SHP77 treated with DMSO at 0.1 percent for 48 hours (cell line): ENCODE measurements at regions not wholly inside any gene's neighbourhood (a gene's known extent, or its start where the extent isn't known, plus 50 kb on each side); places are given as distances from the start of the nearest gene placed in this dataset.

Experiments used
- DNase-seq: peaks from one replicate; lab custom pipeline; 2025; lab: John Stamatoyannopoulos, UW

DNA sequence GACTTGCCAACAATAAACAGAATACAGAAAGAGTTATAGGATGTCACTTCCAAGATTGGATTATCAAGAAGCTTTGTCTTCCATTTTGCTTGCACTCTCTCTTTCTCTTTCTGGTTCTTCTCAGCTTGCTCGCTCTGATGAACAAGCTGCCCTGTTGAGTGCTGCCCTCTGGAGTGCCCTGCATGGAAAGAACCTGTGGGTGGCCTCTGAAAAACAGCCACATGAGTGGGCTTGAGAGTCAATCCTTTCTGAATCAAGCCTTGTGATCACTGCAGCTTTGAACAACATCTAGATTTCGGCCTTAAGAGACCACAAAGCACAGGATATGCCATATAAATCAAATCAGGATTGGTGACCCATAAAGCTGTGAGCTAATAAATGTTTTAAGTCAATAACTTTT is 185.1 kb downstream of the KIF2B start:
- no peak for DNase-seq

DNA sequence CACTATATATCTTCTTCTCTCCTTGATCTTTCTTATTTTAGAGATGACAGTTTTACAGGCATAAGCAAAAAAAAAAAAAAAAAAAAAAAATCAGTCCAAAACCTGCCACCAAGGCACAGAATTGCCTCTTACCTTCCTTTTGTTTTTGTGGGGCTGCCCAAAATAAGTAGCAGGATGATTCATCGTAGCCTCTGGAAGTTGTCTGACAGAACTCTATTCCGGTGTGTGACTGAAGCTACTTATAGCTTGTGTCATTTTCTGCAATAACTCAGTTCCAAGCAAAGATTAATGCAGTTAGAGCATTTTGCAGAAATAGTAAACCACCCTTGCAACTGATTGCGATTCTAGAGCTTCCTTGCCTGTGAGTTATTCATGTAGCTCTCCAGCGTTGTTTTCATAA is 186.8 kb downstream of the KIF2B start:
- DNase-seq = no peak

DNA sequence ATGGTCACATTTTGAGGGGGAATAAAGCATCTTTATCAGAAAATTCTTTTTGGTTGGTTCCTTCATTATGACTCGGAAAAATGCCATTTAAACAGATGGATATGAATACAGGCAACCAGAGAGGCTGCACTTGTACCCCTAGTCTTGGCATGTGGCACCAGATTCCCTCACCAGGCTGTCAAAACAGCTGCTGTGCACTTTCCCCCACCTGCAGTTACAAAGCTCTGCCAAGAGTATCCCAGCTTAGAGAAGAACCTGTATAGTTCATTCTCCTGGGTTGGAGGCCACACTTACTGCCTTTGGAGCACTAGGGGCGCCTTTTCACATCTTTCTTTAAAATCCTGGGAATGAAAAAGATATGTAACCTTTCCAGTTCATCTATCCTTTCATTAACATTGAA is 190.3 kb downstream of the KIF2B start:
- no peak for DNase-seq

DNA sequence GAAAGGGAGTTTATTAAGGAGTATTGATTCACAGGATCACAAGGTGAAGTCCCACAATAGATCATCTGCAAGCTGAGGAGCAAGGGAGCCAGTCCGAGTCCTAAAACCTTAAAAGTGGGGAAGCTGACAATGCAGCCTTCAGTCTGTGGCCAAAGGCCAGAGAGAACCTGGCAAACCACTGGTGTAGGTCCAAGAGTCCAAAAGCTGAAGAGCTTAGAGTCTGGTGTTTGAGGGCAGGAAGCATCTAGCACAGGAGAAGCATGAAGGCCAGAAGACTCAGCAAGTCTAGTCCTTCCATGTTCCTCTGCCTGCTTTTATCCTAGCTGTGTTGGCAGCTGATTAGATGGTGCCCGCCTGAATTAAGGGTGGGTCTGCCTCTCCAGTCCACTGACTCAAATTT is 193.0 kb downstream of the KIF2B start:
- no peak for DNase-seq

DNA sequence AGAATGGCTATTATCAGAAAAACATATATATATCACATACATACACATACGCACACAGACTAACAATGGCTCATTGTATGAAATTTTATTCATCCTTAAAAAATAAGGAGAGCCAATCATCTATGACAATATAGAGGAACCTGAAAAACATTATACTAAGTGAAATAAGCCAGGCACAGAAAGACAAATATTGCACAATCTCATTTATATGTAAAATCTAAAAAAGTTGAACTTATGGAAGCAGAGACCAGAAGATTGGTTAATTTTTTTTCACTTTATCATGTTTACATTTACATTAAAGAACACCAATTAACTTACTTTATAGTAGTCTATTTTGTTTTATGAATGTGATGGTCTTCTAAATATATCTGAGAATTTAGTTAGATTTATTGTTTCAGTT is 198.7 kb downstream of the KIF2B start:
- DNase-seq = no peak

DNA sequence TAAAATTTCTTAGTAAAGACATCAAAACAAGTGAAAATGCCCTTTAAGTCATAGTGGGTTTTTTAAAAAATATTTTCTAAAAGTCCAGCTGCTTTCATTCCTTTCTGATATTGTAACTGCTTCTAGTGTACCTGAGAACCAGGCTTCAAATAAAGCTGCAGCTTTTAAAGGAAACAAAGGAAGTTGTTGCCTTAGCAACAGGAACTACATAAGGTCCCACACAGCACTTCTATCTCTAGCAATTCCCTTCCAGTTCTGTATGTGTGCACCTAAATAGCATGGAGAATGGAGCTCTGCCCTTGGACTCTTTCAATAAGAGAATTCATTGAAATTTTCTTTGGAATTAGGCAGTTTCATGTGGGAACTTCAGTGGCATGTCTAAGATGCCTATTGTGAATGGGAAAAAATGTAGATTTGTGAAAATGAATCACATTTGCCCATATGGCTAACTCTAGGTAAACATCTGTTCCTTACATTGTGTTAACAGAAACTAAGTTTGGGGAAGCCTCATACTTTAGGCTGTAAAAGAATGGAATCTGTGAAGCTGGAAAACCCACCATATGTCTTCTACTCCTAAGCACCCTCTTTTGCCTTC is 206.4 kb downstream of the KIF2B start:
- no peak for DNase-seq

DNA sequence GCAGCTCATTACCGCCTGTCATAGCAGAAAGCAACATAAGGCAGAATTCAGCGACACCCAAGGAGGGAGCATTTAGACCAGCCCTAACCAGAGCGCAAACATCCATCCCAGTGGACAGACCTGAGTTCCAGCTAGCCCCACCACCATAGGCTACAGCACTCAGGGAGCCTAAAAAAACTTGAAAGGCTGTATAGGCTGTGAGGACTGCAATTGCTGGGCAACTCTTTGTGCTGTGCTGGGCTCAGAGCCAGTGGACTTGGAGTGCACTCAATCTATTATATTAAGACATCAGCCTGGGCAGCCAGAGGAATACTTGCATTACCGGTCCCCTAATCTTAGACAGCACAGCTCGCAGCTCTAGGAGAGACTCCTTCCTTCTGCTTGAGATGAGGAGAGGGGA is 207.3 kb downstream of the KIF2B start:
- DNase-seq = no peak

DNA sequence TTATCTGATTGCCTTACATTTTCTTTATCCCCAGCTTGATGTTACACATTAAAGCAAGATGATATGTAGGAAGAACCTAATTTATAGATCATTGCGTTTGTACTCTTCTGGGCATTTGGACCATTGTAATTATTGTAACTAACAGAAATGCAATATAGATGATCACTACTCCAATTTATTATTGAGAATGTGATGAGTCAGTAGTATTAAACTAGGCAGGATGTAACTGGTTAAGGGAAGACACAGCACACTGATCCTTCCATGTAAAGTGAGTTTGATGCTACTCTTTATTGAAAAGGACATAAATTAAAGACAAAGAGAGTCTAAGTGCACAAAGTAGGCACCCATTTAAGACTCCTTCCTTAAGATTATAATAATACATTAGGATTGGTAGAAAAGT is 223.8 kb downstream of the KIF2B start:
- no peak for DNase-seq

DNA sequence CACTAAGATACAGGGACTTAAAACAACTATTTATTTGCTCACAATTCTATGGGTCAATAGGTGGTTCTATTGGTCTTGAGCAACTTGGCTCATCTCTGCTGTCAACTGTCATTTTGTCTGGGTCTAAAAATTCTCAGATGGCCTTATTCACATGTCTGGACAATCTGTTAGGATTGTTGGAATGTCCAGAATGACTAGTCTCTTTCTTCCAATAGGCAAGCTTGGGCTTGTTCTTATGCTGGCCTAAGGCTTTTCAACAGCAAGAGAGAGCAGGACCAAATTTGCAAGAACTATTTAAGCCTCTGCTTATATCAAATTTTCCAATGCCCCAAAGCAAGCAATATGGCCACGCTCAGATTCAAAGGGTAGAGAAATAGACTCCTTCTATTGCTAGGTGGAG is 240.9 kb downstream of the KIF2B start:
- no peak for DNase-seq

DNA sequence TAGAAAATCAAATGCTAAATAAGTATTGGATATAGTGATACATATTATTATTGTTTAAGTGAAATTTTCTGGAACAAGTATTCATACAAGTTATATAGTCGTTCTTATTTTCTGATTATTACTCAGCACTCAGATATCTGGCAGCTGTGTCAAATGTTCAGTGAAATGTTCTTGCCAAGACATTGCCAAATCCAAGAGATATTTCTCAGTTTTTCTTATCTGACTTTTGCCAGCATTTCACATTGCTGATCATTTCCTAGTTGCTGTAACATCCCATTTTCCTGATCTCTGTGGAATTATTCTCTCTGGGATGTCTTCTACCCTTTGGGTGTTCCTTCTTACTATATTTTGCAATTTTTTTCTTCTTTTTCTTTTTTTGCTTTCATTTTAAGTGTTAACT is 262.3 kb downstream of the KIF2B start:
- DNase-seq = no peak

DNA sequence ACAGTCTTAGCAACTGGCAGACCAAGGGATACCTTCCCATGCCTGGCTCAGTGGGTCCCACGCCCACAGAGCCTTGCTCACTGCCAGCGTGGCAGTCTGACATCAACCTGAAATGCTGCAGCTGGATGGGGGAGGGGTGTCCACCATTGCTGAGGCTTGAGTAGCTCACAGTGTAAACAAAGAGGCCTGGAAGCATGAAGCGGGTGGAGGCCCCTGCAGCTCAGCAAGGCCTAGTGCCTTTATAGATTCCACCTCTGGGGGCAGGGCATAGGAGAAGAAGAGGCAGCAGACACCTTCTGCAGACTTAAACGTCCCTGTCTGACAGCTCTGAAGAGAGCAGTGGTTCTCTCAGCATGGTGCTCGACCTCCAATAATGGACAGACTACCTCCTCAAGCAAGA is 263.2 kb downstream of the KIF2B start:
- peak; percentile 63 for DNase-seq

DNA sequence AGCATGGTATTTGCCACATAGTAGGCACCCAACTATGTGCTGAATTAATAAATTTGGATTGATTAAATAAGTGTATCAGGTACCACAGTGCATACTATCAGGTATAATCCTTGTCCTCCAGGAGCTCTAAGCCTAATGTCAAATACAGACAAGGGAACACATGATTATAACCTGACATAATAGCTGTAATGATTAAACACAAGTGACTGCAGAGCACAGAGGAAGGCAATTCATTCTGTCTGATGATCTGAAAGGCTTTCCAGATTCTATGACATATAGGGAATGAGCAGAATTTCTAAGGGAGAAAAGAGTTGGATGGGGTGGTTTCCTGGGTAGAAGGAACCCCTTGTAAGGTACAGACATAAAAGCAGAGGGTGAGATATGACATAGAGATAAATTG is 273.5 kb downstream of the KIF2B start:
- no peak for DNase-seq

DNA sequence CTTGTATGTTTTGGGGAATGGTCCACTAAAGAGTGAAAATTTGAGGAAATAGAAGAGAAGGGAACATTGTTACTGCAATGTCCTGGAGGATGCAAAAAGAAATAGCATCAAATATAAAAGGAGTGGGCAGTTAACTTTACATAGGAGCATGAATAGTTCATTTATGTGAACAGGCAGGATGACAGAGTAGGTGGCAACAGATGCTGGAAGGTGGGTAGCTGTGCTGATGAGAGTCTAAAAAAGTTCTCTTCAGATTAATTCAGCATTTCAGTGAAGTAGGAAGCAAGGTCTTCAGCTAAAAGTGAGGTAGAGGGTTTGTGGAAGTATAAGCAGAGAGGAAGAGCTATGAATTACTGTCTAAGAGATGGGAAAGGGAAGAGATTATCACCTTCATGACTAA is 276.5 kb downstream of the KIF2B start:
- DNase-seq = no peak

DNA sequence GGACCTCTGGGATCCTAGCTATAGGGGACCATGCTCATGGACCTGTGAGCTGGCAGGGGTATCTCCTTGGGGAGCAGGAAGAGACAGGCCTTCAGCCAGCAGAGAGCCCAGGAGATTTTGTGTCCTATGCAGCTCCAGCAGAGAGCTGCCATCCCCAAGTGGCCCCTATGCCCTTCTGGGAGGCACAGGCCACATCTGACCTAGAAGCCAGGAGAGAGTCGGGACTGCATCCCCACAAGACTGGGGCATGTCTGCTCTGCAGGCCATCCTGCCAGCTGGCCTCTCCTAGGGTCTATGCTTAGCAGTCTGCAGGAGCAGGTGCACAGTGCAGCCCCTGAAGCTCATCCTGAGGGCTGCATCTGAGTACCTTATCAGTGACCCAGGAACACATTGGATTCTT is 279.5 kb downstream of the KIF2B start:
- no peak for DNase-seq

DNA sequence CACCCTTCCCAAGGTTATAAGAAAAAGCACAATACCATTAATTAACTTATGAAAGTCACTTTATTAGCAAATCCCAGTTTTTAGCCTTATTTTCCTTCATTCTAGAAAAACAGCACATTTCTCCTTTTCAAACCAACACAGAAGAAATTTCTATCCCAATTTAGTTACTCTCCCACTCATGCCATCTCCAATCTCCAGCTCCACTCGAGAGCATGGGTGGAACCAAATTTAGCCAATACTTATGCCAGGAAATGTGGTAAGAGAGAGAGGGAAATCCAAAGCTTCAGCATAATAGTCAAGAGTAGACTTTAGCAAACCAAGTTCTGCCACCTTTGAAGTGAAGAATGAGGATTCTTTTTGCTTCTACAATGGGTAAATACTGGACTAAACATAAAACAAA is 288.8 kb downstream of the KIF2B start:
- DNase-seq = no peak

DNA sequence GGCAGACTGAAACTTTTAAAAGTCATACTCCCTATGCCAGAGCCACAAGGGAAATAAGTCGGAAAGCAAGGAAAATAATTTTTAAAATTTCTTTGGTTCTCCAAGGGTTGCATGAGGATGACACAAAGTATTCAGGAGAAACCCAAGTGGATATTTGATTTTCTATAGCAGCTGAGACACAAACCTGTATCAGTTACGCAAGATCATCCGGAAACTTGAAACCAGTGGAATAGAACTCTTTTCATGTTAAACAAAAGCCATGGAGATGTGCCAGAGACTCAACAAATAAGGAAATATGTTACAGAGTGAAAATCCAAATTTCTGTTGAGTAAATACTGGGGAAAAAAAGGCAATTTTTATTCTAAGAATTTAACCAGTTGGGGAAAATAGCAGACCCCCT is 294.7 kb downstream of the KIF2B start:
- DNase-seq = no peak

DNA sequence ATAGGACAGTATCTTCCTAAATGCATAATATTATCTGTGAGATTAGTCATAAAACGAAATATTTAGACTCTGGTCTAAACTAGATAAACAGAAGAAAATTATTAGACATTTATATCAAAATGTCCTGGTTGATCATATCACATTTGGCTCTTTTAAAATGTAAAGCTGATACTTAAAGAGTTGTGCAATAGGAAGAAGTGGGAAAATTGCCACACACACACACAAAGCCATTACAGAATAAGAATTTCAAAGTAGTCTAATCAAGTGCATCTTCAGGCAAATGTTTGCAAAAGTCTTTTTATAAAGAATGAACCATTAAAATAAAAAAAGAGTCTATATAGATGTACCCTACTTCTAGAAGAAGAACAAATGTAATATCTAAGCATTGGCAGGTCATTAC is 301.7 kb downstream of the KIF2B start:
- DNase-seq = no peak

DNA sequence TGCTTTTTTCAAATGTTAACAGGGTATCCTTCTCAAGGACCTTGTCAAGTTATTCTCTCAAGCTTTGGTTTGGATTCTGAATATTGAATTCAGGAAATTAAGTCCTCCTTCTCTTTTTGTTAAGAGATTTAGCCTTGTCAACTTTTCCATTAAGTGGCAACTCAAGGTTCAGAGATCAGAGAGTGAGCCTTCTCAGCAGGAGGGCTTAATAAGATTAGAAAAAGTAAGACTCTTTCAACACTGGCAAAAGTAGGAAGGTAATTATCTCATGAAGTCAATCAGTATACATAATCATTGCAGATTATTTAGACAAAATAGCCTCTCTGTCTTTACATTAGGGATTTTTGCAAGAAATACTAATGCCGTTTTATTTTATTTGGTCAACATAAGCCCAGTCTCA is 330.7 kb downstream of the KIF2B start:
- no peak for DNase-seq

DNA sequence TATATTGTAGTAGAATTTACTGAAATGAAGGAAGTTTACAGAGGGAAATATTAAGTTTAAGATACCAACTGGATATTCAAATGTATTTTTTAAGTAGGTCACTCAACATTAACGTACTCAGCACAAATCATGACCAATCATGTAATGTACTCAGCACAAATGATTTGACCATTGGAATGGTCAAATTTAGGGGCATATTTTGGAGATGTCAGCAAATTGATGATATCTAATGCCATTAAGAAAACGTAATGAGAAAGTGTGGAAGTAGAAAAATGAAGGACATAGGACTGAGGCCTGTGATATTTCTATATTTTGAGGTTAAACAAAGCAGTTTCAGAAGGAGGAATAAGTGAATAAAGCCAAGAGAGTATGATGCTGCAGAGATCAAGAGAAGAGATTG is 334.8 kb downstream of the KIF2B start:
- no peak for DNase-seq

DNA sequence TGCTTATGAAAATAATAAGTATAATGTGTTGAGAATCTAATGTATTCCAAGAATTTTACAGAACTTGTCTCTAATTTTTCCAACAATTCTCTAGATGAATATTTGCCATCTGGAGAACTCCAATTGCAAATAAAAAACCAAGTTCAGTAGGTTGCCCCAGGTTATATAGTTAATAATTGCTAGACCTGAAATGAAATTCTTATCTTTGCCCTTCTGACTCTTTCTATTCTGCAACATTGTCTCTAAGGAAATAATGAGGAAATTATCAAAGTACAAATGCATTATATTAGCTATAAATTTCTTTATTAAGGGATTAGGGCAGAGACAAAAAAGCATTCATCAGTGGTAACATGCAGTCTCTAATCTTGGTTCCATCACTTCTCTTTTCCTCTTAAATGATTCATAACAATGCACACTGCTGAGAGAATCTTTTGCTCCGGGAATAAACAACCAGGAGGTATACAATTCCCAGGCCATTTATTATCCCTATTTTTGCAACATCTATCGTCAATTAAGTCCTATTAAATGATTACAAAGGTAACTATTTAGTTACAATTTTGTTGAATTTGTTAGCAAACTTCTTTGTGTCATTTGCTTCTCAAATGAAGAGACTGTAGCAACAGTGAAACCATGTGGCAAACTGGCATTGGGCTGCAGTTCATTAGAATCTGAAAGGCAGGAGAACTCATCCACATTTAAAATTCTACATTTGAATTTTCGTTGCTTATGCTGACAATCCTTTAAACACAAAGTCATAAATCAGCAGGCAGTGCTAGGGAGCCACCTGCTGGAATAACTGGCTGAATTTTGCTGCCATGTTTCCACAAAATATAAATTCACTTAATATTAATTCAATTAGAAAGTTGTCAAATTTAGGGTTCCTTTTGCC is 349.6 kb downstream of the KIF2B start:
- no peak for DNase-seq

DNA sequence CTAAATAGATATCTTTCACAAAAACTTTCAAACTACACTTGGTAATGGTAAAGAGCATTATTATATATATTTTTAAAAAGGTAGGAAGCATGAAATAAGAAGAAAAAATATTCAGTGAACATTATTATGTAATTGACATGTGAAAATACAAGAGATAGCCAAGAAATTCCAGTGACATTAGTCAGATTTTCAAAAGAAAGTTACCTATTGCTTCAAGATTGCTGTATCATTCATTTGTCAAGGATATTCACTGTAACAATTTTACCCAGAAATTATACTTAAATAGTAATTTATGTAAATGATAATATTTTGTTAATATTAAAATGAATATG is 350.2 kb downstream of the KIF2B start:
- DNase-seq = no peak

DNA sequence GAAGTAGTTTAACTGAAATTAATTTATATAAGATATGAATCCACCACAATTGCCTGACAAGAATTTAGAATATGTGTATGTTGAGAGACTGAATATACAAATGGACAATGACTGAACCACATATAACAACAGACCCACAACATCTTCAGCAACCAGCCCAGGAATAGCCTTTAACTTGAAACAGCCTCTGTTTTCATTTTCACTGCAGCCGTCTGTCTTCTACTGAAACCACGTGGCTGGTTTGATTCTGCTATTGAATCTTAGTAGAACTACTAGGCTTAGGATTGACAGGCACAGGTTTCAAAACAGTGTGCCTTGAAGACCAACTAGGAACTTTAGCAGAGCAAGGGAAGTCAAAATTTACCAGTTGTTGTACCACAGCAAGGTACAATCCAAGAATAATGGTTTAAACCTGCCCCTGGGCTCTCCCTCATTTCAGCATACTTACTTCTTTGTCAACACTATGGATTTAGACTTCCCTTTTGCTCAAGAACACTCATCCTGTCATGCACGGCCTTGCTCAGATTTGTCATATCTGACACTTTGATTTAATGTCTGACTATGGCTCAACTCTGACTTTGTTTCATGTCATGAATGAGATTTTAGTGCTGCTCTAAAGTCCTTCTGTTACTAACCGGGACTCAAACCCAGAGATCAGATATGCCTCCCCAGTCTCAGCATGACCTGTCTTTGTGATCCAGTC is 355.0 kb downstream of the KIF2B start:
- DNase-seq = no peak

DNA sequence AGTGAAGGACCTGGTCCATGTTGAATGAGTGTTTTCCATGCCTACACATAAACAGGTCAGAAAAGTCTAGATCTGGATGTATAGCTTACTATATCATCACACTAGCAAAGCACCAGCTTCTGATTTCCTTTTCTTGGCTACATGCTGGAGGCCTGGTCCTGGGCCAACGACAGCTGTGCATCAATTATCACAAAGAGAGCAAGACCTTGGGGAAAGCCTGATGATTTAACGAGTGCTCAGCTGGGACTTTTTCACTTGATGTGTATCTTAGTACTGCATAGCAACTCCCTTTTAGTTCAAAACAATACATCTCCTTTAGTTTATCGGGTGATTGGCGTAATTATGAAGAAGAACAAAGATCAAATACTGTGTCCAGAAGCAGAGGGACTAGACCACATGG is 358.2 kb downstream of the KIF2B start:
- no peak for DNase-seq

DNA sequence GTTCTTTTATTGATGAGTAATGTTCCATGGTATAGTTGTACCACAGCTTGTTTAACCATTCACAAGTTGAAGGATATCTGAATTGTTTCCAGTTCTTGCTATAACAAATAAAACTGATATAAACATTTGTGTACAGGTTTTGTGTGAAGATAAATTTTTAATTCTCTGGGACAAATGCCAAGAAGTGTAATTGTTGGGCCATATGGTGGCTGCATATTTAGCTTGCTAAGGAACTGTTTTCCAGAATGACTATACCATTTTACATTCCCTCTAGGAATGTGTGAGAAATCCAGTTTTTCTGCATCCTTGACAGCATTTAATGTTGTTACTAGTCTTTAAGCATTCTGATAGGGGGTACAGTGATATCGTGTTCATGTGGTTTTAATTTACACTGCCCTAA is 368.5 kb downstream of the KIF2B start:
- no peak for DNase-seq
